NCI-H748 treated with DMSO at 0.1 percent for 48 hours (cell line): ENCODE measurements at regions not wholly inside any gene's neighbourhood (a gene's known extent, or its start where the extent isn't known, plus 50 kb on each side); places are given as distances from the start of the nearest gene placed in this dataset.
"Not testable (repeated sequence)": the region's sequence is repeated elsewhere in the genome, so short reads cannot be mapped to it uniquely, and the experiment has no call there.

ENCODE experiments used
- DNase-seq: peaks from one replicate; lab custom pipeline; 2025; lab: John Stamatoyannopoulos, UW

DNA sequence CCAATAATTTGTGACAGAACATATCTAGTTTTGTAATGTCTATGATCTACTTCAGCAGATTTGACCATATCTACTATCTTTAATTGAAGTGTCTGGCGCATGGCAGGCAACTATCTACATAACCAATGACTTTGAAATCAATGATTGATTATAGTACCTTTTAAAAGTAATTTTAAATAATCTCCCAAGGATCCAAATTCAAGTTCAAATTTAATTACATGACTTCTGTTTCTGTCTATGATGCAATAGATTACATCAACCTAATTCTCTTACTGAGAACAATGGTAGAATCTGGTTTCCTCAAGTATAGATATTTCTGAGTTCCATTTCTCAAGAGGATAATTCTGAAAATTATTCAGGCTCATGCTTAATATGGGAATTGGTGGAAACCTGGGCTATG, 177.4 kb upstream of the IL15 start:
- no peak for DNase-seq

- DNase-seq = no peak
Observed at GRCh38 chr4:141462361-141462760, 174.0 kb upstream of the IL15 start.

- no peak for DNase-seq
Observed at GRCh38 chr4:141463678-141464077, 172.7 kb upstream of the IL15 start.

DNA sequence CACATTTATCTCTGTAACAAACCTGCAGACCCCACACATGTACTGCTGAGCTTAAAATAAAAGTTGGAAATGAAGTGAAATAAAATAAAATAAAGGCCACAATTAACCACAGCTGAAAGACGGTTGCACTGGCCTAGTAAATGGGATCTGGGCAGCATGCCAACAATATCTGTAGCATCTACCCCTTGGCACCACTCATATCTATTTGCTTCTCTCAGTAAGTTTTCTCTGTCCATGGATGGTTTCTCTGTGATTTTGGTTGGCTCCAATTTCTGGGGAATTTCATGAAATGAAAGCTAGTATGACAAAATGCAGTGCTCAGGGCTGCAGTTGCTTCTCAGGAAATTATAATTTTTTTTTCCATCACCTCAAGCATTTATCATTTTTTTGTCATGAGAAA, 172.0 kb upstream of the IL15 start:
- DNase-seq = peak; percentile 47

DNA sequence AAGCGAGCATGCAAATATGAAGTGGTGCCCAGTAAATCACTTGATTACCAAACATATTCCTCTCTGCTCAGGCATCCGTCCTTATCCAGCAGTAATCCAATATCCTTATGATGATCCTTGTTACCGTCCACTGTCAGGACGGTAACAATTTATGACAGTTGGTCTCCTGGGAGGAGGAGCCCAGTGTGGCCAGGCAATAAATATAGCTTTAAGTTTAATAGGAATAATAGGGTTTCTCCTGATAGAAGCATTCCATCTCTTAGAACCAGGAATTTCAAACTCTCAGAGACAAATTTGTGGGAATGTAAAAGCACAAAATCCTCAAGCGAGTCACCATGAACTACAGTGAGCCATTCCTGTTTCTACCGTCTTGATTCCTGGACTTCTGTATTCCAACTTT, 171.2 kb upstream of the IL15 start:
- no peak for DNase-seq

DNA sequence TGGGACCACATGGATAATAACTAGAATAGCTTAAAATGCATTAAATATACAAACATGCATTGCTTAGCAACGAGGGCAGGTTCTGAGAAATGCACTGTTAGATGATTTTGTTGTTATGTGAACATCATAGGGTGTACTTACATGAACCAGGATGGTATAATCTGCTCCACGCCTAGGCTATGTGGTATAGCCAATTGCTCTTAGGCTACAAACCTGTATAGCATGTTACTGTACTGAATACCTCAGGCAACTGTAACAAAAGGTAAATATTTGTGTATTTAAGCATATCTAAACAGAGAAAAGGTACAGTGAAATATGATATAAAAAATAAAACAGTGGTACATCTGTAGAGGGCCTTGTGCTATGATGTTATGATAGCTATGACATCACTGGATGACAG, 169.2 kb upstream of the IL15 start:
- no peak for DNase-seq

DNA sequence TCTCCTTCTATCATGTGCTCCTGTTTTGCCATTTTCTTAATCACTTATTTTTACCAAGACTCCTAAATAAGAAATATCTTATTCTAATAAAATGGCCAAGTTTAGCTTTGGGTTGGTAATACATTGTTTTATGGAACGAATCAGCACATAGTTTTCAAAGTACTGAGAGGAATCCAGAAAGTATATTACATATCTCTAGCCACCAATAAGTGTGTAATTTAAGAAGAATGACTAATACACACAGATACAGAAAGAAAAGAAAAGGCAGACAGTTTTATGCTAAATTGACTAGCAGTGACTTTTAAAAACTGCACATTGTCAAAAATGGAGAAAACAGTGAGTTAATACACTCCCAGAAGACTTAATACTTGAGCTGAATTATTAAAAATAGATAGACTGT, 167.0 kb upstream of the IL15 start:
- no peak for DNase-seq

DNA sequence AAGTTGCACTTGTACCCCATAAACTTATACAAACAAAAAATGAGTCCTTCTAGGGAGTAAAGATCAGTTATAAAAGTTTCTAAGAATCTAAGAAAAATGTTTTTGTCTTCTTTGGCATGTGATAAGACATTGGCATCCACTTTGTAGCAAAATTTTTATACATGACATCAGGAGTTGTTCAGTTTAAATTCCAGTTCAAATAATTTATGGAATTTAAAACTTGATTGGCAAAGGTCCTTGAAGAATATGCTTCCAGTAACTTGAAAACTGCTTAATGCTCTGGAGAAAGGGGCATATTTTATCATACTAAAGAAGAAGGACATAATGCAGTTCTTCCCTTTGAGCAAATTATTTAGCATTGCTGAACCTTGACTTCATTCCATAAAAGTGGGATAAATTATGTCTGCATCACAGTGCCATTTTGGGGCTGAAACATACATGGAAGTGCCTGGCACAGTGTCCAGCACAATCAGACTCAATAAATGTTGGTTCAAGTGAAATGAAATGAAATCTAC, 163.3 kb upstream of the IL15 start:
- DNase-seq = no peak

GRCh38 chr4:141473952-141474351, 162.4 kb upstream of the IL15 start:
- no peak for DNase-seq

- DNase-seq = no peak
Observed at GRCh38 chr4:141480950-141481349, 155.4 kb upstream of the IL15 start.

GRCh38 chr4:141484298-141484697, 152.1 kb upstream of the IL15 start:
- not testable (repeated sequence) for DNase-seq

- DNase-seq = no peak
Observed at GRCh38 chr4:141486375-141486997, 149.9 kb upstream of the IL15 start.

DNA sequence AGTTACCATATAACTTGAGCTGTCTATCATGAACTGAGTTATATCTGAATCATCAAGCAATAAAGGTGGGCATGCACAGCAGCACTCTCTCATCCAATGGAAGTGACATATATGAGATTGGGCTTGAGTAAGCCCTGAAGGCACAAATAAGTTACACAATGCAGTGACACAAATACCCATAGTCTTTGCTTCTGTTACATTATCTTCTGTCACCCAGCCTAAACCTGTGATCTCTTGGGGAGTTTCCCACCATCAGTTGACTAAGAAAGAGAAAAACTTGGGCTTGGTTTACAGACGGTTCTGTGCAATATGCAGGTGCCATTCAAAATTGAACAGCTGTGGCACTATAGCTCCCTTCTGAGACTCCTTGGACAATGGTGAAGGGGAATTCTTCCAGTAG, 138.8 kb upstream of the IL15 start:
- DNase-seq = no peak

DNA sequence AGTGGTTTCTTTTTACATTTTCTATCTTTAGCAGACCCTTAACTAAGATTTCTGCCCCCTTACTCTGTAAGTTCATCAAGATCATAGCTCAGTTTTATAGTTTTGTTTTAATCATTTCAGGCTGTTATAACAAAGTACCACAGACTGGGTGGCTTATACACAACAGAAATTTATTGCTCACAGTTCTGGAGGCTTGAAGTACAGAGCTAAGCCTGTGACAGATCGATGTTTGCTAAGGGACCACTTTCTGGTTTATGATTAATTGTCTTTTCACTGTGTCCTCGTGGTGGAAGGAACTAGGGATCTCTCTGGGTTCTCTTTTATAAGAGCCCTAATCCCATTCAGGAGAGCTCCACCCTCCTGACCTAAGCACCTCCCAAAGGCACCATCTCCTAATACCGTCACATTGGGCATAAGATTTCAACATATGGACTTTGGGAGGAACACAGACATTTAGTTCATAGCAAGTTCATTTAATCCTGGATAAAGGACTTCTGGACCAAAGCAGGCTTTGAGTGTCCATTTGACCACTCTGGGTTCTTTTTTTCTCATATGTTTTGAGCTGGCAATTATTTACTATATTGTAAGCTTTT, 137.0 kb upstream of the IL15 start:
- DNase-seq = no peak

- no peak for DNase-seq
Observed at GRCh38 chr4:141501395-141501794, 135.0 kb upstream of the IL15 start.

GRCh38 chr4:141501931-141502330, 134.5 kb upstream of the IL15 start:
- no peak for DNase-seq

DNA sequence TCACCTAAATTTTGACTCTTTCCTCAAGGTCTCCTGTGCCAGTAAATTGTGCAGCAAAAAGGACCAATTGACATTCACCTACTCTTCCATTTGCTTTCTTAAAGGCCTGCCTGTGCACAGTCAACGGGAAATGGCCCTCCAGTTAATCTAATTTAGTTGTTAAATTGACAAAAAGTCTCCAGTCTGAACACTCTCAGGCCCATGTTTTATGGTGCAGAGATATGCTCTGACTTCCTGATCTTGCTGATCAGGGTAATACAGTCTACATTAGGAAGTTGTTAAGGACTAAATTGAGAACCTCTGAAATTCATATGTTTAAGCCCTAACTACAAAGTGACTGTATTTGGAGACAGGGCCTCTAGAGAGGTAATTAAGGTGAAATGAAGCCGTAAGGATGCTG, 133.6 kb upstream of the IL15 start:
- no peak for DNase-seq

DNA sequence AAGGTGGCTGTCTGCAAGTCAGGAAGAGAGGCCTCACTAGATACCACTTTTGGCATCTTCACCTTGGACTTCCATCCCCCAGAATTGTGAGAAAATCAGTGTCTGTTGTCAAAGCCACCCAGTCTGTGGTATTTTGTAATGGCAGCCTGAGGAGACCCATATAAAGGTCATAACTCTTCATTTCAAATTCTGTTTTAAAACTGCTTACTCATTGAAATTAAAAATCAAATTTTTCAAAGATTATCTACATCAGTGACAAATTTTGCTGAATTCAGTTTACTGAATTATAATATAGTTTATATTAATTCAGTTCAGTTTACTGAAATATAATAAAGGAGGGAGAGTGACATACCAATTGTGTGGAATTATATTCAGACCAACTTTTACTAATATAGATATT, 133.1 kb upstream of the IL15 start:
- no peak for DNase-seq

DNA sequence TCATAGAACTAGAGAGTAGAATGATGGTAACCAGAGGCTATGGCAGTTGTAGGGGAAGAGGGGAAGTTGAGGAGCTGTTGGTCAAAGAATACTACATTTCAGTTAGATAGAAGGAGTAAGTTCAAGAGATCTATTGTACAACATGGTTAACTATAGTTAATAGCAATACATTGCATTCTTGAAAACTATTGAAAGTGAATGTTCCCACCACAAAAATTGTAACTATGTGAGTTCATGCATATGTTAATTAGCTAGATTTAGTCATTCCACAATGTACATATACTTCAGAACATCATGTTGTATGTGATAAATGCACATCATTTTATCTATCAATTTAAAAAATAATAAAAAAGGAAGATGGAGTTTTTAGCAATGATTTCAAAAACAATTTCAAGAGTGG, 125.3 kb upstream of the IL15 start:
- no peak for DNase-seq

DNA sequence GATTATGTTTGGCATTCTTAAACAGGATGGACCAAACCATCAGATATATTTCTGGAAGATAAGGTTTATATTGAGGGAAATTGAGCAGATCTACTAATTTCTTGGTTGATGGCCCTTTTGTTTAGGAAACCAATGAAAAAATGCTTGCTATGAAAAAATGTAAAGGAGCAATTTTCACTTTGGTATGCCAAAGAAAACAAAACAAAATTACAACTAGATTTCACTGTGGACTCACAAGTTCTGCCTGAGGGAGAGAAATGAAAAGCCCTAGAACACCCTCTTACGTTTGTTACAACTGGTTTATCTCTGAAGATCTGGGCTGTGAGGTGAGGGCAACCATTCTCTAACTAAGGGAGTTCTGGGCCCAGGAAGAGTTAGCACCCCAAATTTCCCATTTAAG, 122.5 kb upstream of the IL15 start:
- DNase-seq = no peak

DNA sequence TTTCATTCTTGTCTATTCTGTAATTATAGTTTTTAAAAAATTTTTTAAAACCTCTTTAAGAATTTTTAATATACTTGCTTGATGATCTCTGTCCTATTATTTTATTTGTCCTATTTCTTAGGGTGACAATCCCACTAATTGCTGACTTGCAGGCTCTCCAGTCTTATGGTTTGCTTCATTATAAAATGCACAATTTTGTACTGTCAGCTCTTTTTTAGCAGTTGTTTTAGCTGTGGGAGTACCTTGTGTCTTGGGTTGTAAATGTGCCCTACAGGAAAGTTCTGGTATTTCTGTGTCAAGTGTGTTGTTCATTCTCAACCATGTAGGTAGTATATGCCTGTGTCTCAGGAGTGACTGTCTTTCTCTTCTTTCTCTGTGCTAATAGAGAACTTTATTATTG, 118.2 kb upstream of the IL15 start:
- no peak for DNase-seq

DNA sequence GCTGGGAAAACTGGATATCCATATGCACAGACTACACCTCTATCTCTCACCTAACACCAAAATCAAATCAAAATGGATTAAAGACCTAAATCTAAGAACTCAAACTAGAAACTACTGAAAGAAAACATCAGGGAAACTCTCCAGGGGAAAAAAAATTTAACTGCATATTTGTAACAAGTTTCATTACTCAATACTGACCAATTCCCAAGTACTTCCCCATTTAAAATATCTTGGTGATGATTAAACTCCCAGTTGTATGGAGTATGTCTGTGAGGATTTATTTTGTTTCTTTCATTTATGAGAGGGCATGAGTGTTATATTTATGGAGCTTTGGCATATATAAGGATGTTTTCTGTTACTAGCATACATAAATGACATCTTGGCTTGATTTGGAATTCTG, 112.3 kb upstream of the IL15 start:
- no peak for DNase-seq

GRCh38 chr4:141524841-141525240, 111.5 kb upstream of the IL15 start:
- no peak for DNase-seq

DNA sequence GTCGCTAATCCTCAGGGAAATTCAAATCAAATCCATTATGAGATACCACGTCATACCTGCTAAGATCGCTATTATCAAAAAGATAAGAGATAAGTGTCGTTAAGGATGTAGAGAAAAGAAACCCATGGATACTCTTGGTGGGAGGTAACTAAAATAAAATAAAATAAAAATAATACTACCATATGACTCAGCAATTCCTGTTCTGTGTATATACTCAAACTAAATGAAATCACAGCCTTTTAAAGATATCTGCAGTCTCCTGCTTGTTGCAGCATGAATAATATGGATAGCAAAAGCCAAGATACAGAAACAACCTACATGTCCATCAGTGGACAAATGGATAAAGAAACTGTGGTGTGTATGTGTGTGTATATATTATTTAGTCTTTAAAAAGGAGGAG, 105.8 kb upstream of the IL15 start:
- no peak for DNase-seq
